ENCODE measurements at regions not wholly inside any gene's neighbourhood (a gene's known extent, or its start where the extent isn't known, plus 50 kb on each side); places are given as distances from the start of the nearest gene placed in this dataset.

GRCh38 chr19:28949535-28949934, 263.4 kb downstream of the UQCRFS1 start:
- no peak for ATAC-seq (replicated peaks in 6 of 8)
- in situ Hi-C loops (cut with MboI; ENCODE audit: low pct_unique_long_range_greater_than_20kb in 2 of 9, low sequenced_read_pairs in 9 of 9, unreplicated experiment in 9 of 9) = no loop called here
- 80 to 92% methylated on average over 1 to 4 of the region's 4 CpGs; no CpG with 5 or more reads in 8 of the 10 experiments for WGBS, 10 experiments
- Histone ChIP-seq H3K4me3 (no peak overlapping the region), H3K27ac (no peak overlapping the region), H3K4me1 (replicated peaks in 1 of 2) (peaks cover 8 to 15% of the 10 kb centered on the region in 2 donors)

GRCh38 chr19:28949027-28949426, 263.9 kb downstream of the UQCRFS1 start:
- H3K27ac ChIP-seq = no peak overlapping the region
- WGBS, 10 experiments = 0 to 89% (median 29%) methylated on average over 1 of the region's 1 CpG; no CpG with 5 or more reads in 2 of the 10 experiments
- ATAC-seq (replicated peaks in 6 of 8) = no peak
- no peak overlapping the region for H3K4me3 ChIP-seq
- in situ Hi-C loops (cut with MboI; ENCODE audit: low pct_unique_long_range_greater_than_20kb in 2 of 9, low sequenced_read_pairs in 9 of 9, unreplicated experiment in 9 of 9) = no loop called here
- H3K4me1 ChIP-seq (replicated peaks in 1 of 2) = peaks cover 8 to 15% of the 10 kb centered on the region in 2 donors

GRCh38 chr19:28948566-28948965, 264.4 kb downstream of the UQCRFS1 start:
- H3K4me3 ChIP-seq = no peak overlapping the region

GRCh38 chr19:28948026-28948425, 264.9 kb downstream of the UQCRFS1 start:
- peak in 5 of 8 experiments; percentile 35 to 92 (median 77) for ATAC-seq (replicated peaks in 6 of 8)
- no peak overlapping the region for H3K27ac ChIP-seq
- no peak overlapping the region for H3K4me3 ChIP-seq
- WGBS, 10 experiments = 18 to 54% (median 47%) methylated on average over 1 to 10 of the region's 13 CpGs; no CpG with 5 or more reads in 6 of the 10 experiments
- peaks cover 8 to 15% of the 10 kb centered on the region in 2 donors for H3K4me1 ChIP-seq (replicated peaks in 1 of 2)
- in situ Hi-C loops (cut with MboI; ENCODE audit: low pct_unique_long_range_greater_than_20kb in 2 of 9, low sequenced_read_pairs in 9 of 9, unreplicated experiment in 9 of 9) = no loop called here

More at GRCh38 chr19:28948566-28948965, 264.4 kb downstream of the UQCRFS1 start:
- Histone ChIP-seq H3K4me1 (replicated peaks in 1 of 2) (peaks cover 8 to 15% of the 10 kb centered on the region in 2 donors), H3K27ac (no peak overlapping the region)
- 0 to 100% (median 50%) methylated on average over 1 of the region's 5 CpGs; no CpG with 5 or more reads in 6 of the 10 experiments for WGBS, 10 experiments
- in situ Hi-C loops (cut with MboI; ENCODE audit: low pct_unique_long_range_greater_than_20kb in 2 of 9, low sequenced_read_pairs in 9 of 9, unreplicated experiment in 9 of 9) = no loop called here
- peak in 3 of 8 experiments; percentile 44 to 54 (median 54) for ATAC-seq (replicated peaks in 6 of 8)

- WGBS, 10 experiments = 10 to 93% (median 76%) methylated on average over 2 to 5 of the region's 8 CpGs; no CpG with 5 or more reads in 4 of the 10 experiments
- Histone ChIP-seq H3K4me3 (no peak overlapping the region), H3K27ac (no peak overlapping the region), H3K4me1 (replicated peaks in 1 of 2) (peaks cover 8 to 15% of the 10 kb centered on the region in 2 donors)
- in situ Hi-C loops (cut with MboI; ENCODE audit: low pct_unique_long_range_greater_than_20kb in 2 of 9, low sequenced_read_pairs in 9 of 9, unreplicated experiment in 9 of 9) = no loop called here
- ATAC-seq (replicated peaks in 6 of 8) = no peak
Observed at GRCh38 chr19:28943651-28944050, 269.3 kb downstream of the UQCRFS1 start.

- 0 to 100% (median 93%) methylated on average over 1 to 11 of the region's 11 CpGs for WGBS, 10 experiments
- in situ Hi-C loops (cut with MboI; ENCODE audit: low pct_unique_long_range_greater_than_20kb in 2 of 9, low sequenced_read_pairs in 9 of 9, unreplicated experiment in 9 of 9) = no loop called here
- ATAC-seq (replicated peaks in 6 of 8) = no peak
- Histone ChIP-seq H3K4me3 (no peak overlapping the region), H3K27ac (no peak overlapping the region), H3K4me1 (replicated peaks in 1 of 2) (peaks cover 0 to 3% of the 10 kb centered on the region in 2 donors)
Observed at GRCh38 chr19:28941833-28942232, 271.1 kb downstream of the UQCRFS1 start.

GRCh38 chr19:28940751-28941500, 272.0 kb downstream of the UQCRFS1 start:
- in situ Hi-C loops (cut with MboI; ENCODE audit: low pct_unique_long_range_greater_than_20kb in 2 of 9, low sequenced_read_pairs in 9 of 9, unreplicated experiment in 9 of 9) = no loop called here
- 0 to 93% (median 47%) methylated on average over 1 to 6 of the region's 7 CpGs for WGBS, 10 experiments
- peak in 2 of 8 experiments; percentile 86 to 93 for ATAC-seq (replicated peaks in 6 of 8)
- no peak overlapping the region for H3K4me3 ChIP-seq
- no peaks in the 10 kb centered on the region for H3K4me1 ChIP-seq (replicated peaks in 1 of 2)
- H3K27ac ChIP-seq = no peak overlapping the region

GRCh38 chr19:28939236-28939635, 273.7 kb downstream of the UQCRFS1 start:
- Histone ChIP-seq H3K4me1 (replicated peaks in 1 of 2) (no peaks in the 10 kb centered on the region), H3K4me3 (no peak overlapping the region), H3K27ac (no peak overlapping the region)
- in situ Hi-C loops (cut with MboI; ENCODE audit: low pct_unique_long_range_greater_than_20kb in 2 of 9, low sequenced_read_pairs in 9 of 9, unreplicated experiment in 9 of 9) = no loop called here
- ATAC-seq (replicated peaks in 6 of 8) = no peak

- Histone ChIP-seq H3K4me3 (no peak overlapping the region), H3K27ac (no peak overlapping the region), H3K4me1 (replicated peaks in 1 of 2) (no peaks in the 10 kb centered on the region)
- in situ Hi-C loops (cut with MboI; ENCODE audit: low pct_unique_long_range_greater_than_20kb in 2 of 9, low sequenced_read_pairs in 9 of 9, unreplicated experiment in 9 of 9) = no loop called here
- 0 to 100% (median 63%) methylated on average over 1 of the region's 1 CpG; no CpG with 5 or more reads in 5 of the 10 experiments for WGBS, 10 experiments
- ATAC-seq (replicated peaks in 6 of 8) = no peak
Observed at GRCh38 chr19:28936001-28936400, 276.9 kb downstream of the UQCRFS1 start.

GRCh38 chr19:28934631-28935030, 278.3 kb downstream of the UQCRFS1 start:
- ATAC-seq (replicated peaks in 6 of 8) = no peak
- H3K4me3 ChIP-seq = no peak overlapping the region
- H3K4me1 ChIP-seq (replicated peaks in 1 of 2) = no peaks in the 10 kb centered on the region
- in situ Hi-C loops (cut with MboI; ENCODE audit: low pct_unique_long_range_greater_than_20kb in 2 of 9, low sequenced_read_pairs in 9 of 9, unreplicated experiment in 9 of 9) = no loop called here
- no peak overlapping the region for H3K27ac ChIP-seq

GRCh38 chr19:28933039-28933438, 279.9 kb downstream of the UQCRFS1 start:
- peak in 2 of 8 experiments; percentile 88 to 97 for ATAC-seq (replicated peaks in 6 of 8)
- Histone ChIP-seq H3K4me1 (replicated peaks in 1 of 2) (no peaks in the 10 kb centered on the region), H3K4me3 (no peak overlapping the region), H3K27ac (no peak overlapping the region)
- in situ Hi-C loops (cut with MboI; ENCODE audit: low pct_unique_long_range_greater_than_20kb in 2 of 9, low sequenced_read_pairs in 9 of 9, unreplicated experiment in 9 of 9) = no loop called here
- 0 to 100% (median 89%) methylated on average over 1 to 3 of the region's 4 CpGs; no CpG with 5 or more reads in 3 of the 10 experiments for WGBS, 10 experiments

- ATAC-seq (replicated peaks in 6 of 8) = peak in 2 of 8 experiments; percentile 11 to 15
- no peak overlapping the region for H3K27ac ChIP-seq
- H3K4me3 ChIP-seq = no peak overlapping the region
- in situ Hi-C loops (cut with MboI; ENCODE audit: low pct_unique_long_range_greater_than_20kb in 2 of 9, low sequenced_read_pairs in 9 of 9, unreplicated experiment in 9 of 9) = no loop called here
- 50 to 100% (median 80%) methylated on average over 1 to 3 of the region's 3 CpGs; no CpG with 5 or more reads in 3 of the 10 experiments for WGBS, 10 experiments
- H3K4me1 ChIP-seq (replicated peaks in 1 of 2) = no peaks in the 10 kb centered on the region
Observed at GRCh38 chr19:28932446-28932845, 280.5 kb downstream of the UQCRFS1 start.

- no peak overlapping the region for H3K4me3 ChIP-seq
- in situ Hi-C loops (cut with MboI; ENCODE audit: low pct_unique_long_range_greater_than_20kb in 2 of 9, low sequenced_read_pairs in 9 of 9, unreplicated experiment in 9 of 9) = no loop called here
- WGBS, 10 experiments = 25 to 100% (median 76%) methylated on average over 1 to 3 of the region's 3 CpGs; no CpG with 5 or more reads in 3 of the 10 experiments
- H3K27ac ChIP-seq = no peak overlapping the region
- no peak for ATAC-seq (replicated peaks in 6 of 8)
- H3K4me1 ChIP-seq (replicated peaks in 1 of 2) = peaks cover 4% of the 10 kb centered on the region in 2 donors
Observed at GRCh38 chr19:28929006-28929405, 283.9 kb downstream of the UQCRFS1 start.

- in situ Hi-C loops (cut with MboI; ENCODE audit: low pct_unique_long_range_greater_than_20kb in 2 of 9, low sequenced_read_pairs in 9 of 9, unreplicated experiment in 9 of 9) = no loop called here
- Histone ChIP-seq H3K4me1 (replicated peaks in 1 of 2) (peaks cover 6 to 7% of the 10 kb centered on the region in 2 donors), H3K27ac (no peak overlapping the region), H3K4me3 (no peak overlapping the region)
- no peak for ATAC-seq (replicated peaks in 6 of 8)
- WGBS, 10 experiments = 37 to 92% (median 80%) methylated on average over 2 of the region's 4 CpGs; no CpG with 5 or more reads in 5 of the 10 experiments
Observed at GRCh38 chr19:28927456-28927855, 285.5 kb downstream of the UQCRFS1 start.

Data from motor neuron (in vitro differentiated cells).